PC-3 (cell line): ENCODE measurements at regions not wholly inside any gene's neighbourhood (a gene's known extent, or its start where the extent isn't known, plus 50 kb on each side); places are given as distances from the start of the nearest gene placed in this dataset.
"Not testable (repeated sequence)": the region's sequence is repeated elsewhere in the genome, so short reads cannot be mapped to it uniquely, and the experiment has no call there.

Experiments used
- ATAC-seq: fragments of 200-7000 bp; cut with Tn5 transposase; 2 replicates; pipeline ENCODE4 v1.9.1; 2020; ENCODE audit warnings: mild to moderate bottlenecking, moderate library complexity
- BruUV-seq: library from RNA; stranded (reverse); fragments of 400-500 nt; replicated peaks from 2 replicates; lab custom pipeline; 2021; lab: Mats Ljungman, UMichigan
- CTCF ChIA-PET: fragments of 300-600 bp; sonication (Branson Sonifier 250); formaldehyde crosslinking; loops from one replicate; lab custom pipeline; 2022; ENCODE audit warnings: antibody characterized with exemption; lab: Charles Lee
- POLR2A ChIA-PET: fragments of 300-600 bp; sonication (Branson Sonifier 250); formaldehyde crosslinking; loops from one replicate; lab custom pipeline; 2022; ENCODE audit warnings: antibody characterized with exemption; ENCODE audit not compliant: unreplicated experiment; lab: Charles Lee
- DNase-seq: peaks from one replicate; pipeline ENCODE4 v3.0.0-alpha.2; 2015
- H2AFZ ChIP-seq: fragments of 300-600 bp; sonication (generic); 2 replicates; pipeline ENCODE4 v1.6.0; 2016; ENCODE audit warnings: antibody characterized with exemption, low read length
- H3F3A ChIP-seq: fragments of 300-600 bp; sonication (generic); one replicate; pipeline ENCODE4 v1.6.0; 2017; ENCODE audit warnings: antibody characterized with exemption, low read length, control low read depth, mild to moderate bottlenecking; ENCODE audit not compliant: unreplicated experiment
- H3K27ac ChIP-seq: fragments of 300-600 bp; sonication (generic); 2 replicates; pipeline ENCODE4 v1.5.1; 2016; ENCODE audit warnings: mild to moderate bottlenecking, low read length
- H3K27me3 ChIP-seq: fragments of 300-600 bp; sonication (generic); 2 replicates; pipeline ENCODE4 v1.6.1; 2016; ENCODE audit warnings: low read length, mixed read lengths
- H3K36me3 ChIP-seq: fragments of 300-600 bp; sonication (generic); 2 replicates; pipeline ENCODE4 v1.6.1; 2016; ENCODE audit warnings: low read depth, mixed run types, low read length, mixed read lengths
- H3K4me1 ChIP-seq: fragments of 300-600 bp; sonication (generic); 2 replicates; pipeline ENCODE4 v1.5.1; 2016; ENCODE audit warnings: low read length; ENCODE audit not compliant: insufficient read depth
- H3K4me2 ChIP-seq: fragments of 300-600 bp; sonication (generic); 2 replicates; pipeline ENCODE4 v1.6.0; 2016; ENCODE audit warnings: low read length
- H3K4me3 ChIP-seq: fragments of 300-600 bp; sonication (generic); 2 replicates; pipeline ENCODE4 v1.5.1; 2016; ENCODE audit warnings: mild to moderate bottlenecking, low read length, mixed read lengths
- H3K79me2 ChIP-seq: fragments of 300-600 bp; sonication (generic); 2 replicates; pipeline ENCODE4 v1.6.1; 2017; ENCODE audit warnings: low read length, mixed read lengths
- H3K9ac ChIP-seq: fragments of 300-600 bp; sonication (generic); 2 replicates; pipeline ENCODE4 v1.6.0; 2016; ENCODE audit warnings: mild to moderate bottlenecking, low read length
- H3K9me2 ChIP-seq: fragments of 300-600 bp; sonication (generic); replicated peaks from 2 replicates; pipeline ENCODE4 v1.6.1; 2016; ENCODE audit warnings: mixed run types, low read length, mixed read lengths
- H3K9me3 ChIP-seq: fragments of 300-600 bp; sonication (generic); 2 replicates; pipeline ENCODE4 v1.6.1; 2016; ENCODE audit warnings: low read length, mixed read lengths
- H4K20me1 ChIP-seq: fragments of 300-600 bp; sonication (generic); 2 replicates; pipeline ENCODE4 v1.6.1; 2016; ENCODE audit warnings: low read length, mixed read lengths
- CTCF ChIP-seq: fragments of 300-600 bp; sonication (generic); conservative IDR thresholded peaks from 2 replicates; pipeline ENCODE4 v1.5.1; 2017; ENCODE audit warnings: antibody characterized with exemption, low read depth, mild to moderate bottlenecking, low read length
- EZH2 ChIP-seq: fragments of 300-600 bp; sonication (generic); IDR thresholded peaks from one replicate; pipeline ENCODE4 v1.6.1; 2017; ENCODE audit warnings: antibody characterized with exemption, mild to moderate bottlenecking, low read length; ENCODE audit not compliant: unreplicated experiment
- EZH2phosphoT487 ChIP-seq: fragments of 300-600 bp; sonication (generic); IDR thresholded peaks from 2 replicates; pipeline ENCODE4 v1.6.1; 2018; ENCODE audit warnings: mild to moderate bottlenecking, antibody characterized with exemption, low read length, borderline replicate concordance
- intact Hi-C: fragments of 100-400 bp; cut with micrococcal nuclease; formaldehyde crosslinking; loops from 2 replicates; pipeline ENCODE4 v1.9.0; 2023

DNA sequence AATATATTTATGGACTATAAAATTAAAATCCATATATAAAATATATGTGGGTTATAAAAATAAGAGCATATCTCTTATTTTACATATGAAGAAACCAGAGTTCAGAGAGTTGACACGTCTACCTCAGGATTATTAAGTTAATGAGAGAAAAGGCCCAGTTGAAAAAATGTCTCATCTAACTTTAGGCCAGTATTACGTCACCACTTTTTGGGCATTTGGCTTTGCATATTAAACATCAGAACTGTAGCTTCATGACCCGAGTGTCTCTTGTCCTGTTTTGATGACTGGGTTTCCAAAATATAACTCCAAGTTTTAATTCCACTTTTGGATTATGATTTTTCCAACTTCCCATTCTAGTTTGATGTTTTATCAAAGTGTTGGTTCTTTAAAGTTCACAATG is 1026.1 kb downstream of the SLC6A15 start:
- no TSS peak for BruUV-seq
- TF ChIP-seq CTCF: no peak
- no peak for TF ChIP-seq EZH2phosphoT487
- TF ChIP-seq EZH2: no peak
- intact Hi-C loops: no loop called here

DNA sequence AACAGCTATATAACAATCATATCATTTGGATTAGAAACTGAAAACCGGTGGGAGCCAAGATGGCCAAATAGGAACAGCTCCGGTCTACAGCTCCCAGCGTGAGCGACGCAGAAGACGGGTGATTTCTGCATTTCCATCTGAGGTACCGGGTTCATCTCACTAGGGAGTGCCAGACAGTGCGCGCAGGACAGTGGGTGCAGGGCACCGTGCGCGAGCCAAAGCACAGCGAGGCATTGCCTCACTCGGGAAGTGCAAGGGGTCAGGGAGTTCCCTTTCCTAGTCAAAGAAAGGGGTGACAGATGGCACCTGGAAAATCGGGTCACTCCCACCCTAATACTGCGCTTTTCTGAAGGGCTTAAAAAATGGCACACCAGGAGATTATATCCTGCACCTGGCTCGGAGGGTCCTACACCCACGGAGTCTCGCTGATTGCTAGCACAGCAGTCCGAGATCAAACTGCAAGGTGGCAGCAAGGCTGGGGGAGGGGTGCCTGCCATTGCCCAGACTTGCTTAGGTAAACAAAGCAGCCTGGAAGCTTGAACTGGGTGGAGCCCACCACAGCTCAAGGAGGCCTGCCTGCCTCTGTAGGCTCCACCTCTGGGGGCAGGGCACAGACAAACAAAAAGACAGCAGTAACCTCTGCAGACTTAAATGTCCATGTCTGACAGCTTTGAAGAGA is 1041.5 kb downstream of the SLC6A15 start:
- H3K4me2 ChIP-seq, H4K20me1 ChIP-seq, H3K9ac ChIP-seq, H3F3A ChIP-seq, intact Hi-C loops, CTCF ChIA-PET, H3K4me3 ChIP-seq, H3K79me2 ChIP-seq, ATAC-seq, BruUV-seq, H3K9me3 ChIP-seq, POLR2A ChIA-PET, H2AFZ ChIP-seq, DNase-seq, H3K4me1 ChIP-seq, H3K36me3 ChIP-seq, H3K27ac ChIP-seq, H3K9me2 ChIP-seq, H3K27me3 ChIP-seq: not testable (repeated sequence)

More for the DNA sequence above, 1026.1 kb downstream of the SLC6A15 start:
- no peak for DNase-seq
- Histone ChIP-seq H3F3A (no peaks in the 10 kb centered on the region), H2AFZ (no peak overlapping the region), H3K27me3 (no peaks in the 10 kb centered on the region), H3K36me3 (no peaks in the 10 kb centered on the region), H3K27ac (no peak overlapping the region), H3K9ac (no peak overlapping the region), H4K20me1 (no peaks in the 10 kb centered on the region), H3K4me1 (0 out of 2 replicates have a peak, but pooled peaks cover under 1% of the 10 kb centered on the region), H3K4me2 (no peak overlapping the region), H3K79me2 (no peaks in the 10 kb centered on the region), H3K9me3 (no peaks in the 10 kb centered on the region; the same call in 1 of the 2 replicates), H3K4me3 (no peak overlapping the region), H3K9me2 (no peaks in the 10 kb centered on the region)
- ChIA-PET POLR2A (no interaction called here), CTCF (no interaction called here)
- ATAC-seq: no peak

DNA sequence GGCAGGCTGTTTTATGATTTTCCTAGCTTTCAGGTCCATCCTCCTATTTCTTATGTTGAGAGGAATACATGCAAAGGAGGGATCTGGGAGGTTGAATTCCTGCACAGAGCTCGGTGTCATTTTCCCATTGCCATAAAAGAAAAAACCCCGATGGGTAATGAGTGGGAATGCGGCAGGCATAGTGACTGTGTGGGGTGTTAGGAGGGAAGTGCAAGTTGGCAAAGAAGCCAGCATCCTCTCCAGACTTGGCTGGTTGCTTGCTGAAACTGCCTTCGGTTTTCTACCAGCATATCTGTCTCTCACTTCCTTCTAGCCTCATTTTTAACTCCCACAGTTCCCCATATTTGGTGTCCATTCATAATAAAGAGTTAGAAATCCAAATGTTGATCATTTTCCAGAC is 1046.1 kb downstream of the SLC6A15 start:
- H2AFZ ChIP-seq: no peak overlapping the region
- H3K4me2 ChIP-seq: no peak overlapping the region
- no peaks in the 10 kb centered on the region for H4K20me1 ChIP-seq
- ATAC-seq (no peak), DNase-seq (no peak)
- intact Hi-C loops: loop anchor here (10.0 kb wide), 1 partner anchor 118 kb away; no protein-coding TSS in a partner anchor
- H3K36me3 ChIP-seq: no peaks in the 10 kb centered on the region; the same call in 1 of the 2 replicates
- CTCF ChIA-PET: no interaction called here
- no peaks in the 10 kb centered on the region for H3K79me2 ChIP-seq
- no peaks in the 10 kb centered on the region for H3K9me2 ChIP-seq
- TF ChIP-seq EZH2phosphoT487: no peak
- TF ChIP-seq EZH2: no peak
- TF ChIP-seq CTCF: no peak
- H3K27me3 ChIP-seq: no peaks in the 10 kb centered on the region
- BruUV-seq: no TSS peak
- peaks cover 33% of the 10 kb centered on the region for H3K4me1 ChIP-seq
- no peak overlapping the region for H3K9ac ChIP-seq
- H3K9me3 ChIP-seq: no peaks in the 10 kb centered on the region
- POLR2A ChIA-PET: interaction anchor here (0.6 kb wide), 1 partner anchor 237 kb away, joined by 7 read pairs; no protein-coding TSS in a partner anchor
- H3K4me3 ChIP-seq: no peak overlapping the region
- H3K27ac ChIP-seq: no peak overlapping the region
- H3F3A ChIP-seq: no peaks in the 10 kb centered on the region
